Brain microvascular endothelial cell (primary cell): ENCODE measurements at regions not wholly inside any gene's neighbourhood (a gene's known extent, or its start where the extent isn't known, plus 50 kb on each side); places are given as distances from the start of the nearest gene placed in this dataset.
A peak's percentile ranks its signal among the peaks of the same experiment; 100 is the strongest.

Experiments
- DNase-seq: peaks from one replicate; pipeline ENCODE4 v3.0.0-alpha.2; 2020
- H3K27ac ChIP-seq: fragments of 250-450 bp; sonication (Bioruptor Pico); 2 replicates; pipeline ENCODE4 v1.5.1; 2020; ENCODE audit warnings: mild to moderate bottlenecking, moderate library complexity
- H3K27me3 ChIP-seq: fragments of 250-450 bp; sonication (Bioruptor Pico); replicated peaks from 2 replicates; pipeline ENCODE4 v1.5.1; 2020; ENCODE audit warnings: mild to moderate bottlenecking
- H3K36me3 ChIP-seq: fragments of 250-450 bp; sonication (Bioruptor Pico); replicated peaks from 2 replicates; pipeline ENCODE4 v1.5.1; 2020; ENCODE audit warnings: mild to moderate bottlenecking
- H3K4me3 ChIP-seq: 2 replicates; pipeline ENCODE4 v1.5.1; 2011; ENCODE audit warnings: low read depth, mild to moderate bottlenecking, control low read depth, low read length, moderate library complexity
- CTCF ChIP-seq: IDR thresholded peaks from 2 replicates; pipeline ENCODE4 v1.5.1; 2011; ENCODE audit warnings: low read depth, mild to moderate bottlenecking, moderate library complexity, low read length, control low read depth, inconsistent platforms; ENCODE audit errors: missing control alignments
- in situ Hi-C: cut with HindIII; loops from 2 replicates; pipeline ENCODE4 v1.10.0; 2017; ENCODE audit warnings: low sequenced_read_pairs, low pct_ligation_motif_present

GRCh38 chr15:38058596-38059075 is 124.2 kb downstream of the TMCO5A start:
- no peak for TF ChIP-seq CTCF
- in situ Hi-C loops = no loop called here
- Histone ChIP-seq H3K4me3 (no peak overlapping the region), H3K27ac (no peak overlapping the region), H3K27me3 (no peaks in the 10 kb centered on the region), H3K36me3 (no peaks in the 10 kb centered on the region)
- DNase-seq = no peak

- in situ Hi-C loops = no loop called here
- Histone ChIP-seq H3K27ac (no peak overlapping the region), H3K4me3 (no peak overlapping the region), H3K36me3 (no peaks in the 10 kb centered on the region), H3K27me3 (no peaks in the 10 kb centered on the region)
- no peak for DNase-seq
- no peak for TF ChIP-seq CTCF
These were observed 125.2 kb downstream of the TMCO5A start for GRCh38 chr15:38059665-38060064.

- Histone ChIP-seq H3K4me3 (no peak overlapping the region), H3K36me3 (no peaks in the 10 kb centered on the region), H3K27me3 (no peaks in the 10 kb centered on the region), H3K27ac (peak overlapping the region; percentile 9)
- no peak for TF ChIP-seq CTCF
- no peak for DNase-seq
- in situ Hi-C loops = no loop called here
These were observed 127.6 kb downstream of the TMCO5A start for GRCh38 chr15:38061856-38062649.

GRCh38 chr15:38062696-38063095 is 128.3 kb downstream of the TMCO5A start:
- H3K4me3 ChIP-seq = no peak overlapping the region
- no peak for TF ChIP-seq CTCF
- H3K27me3 ChIP-seq = no peaks in the 10 kb centered on the region
- peak overlapping the region; percentile 9 for H3K27ac ChIP-seq
- H3K36me3 ChIP-seq = no peaks in the 10 kb centered on the region
- DNase-seq = no peak
- in situ Hi-C loops = no loop called here

- no peak overlapping the region for H3K27ac ChIP-seq
- in situ Hi-C loops = no loop called here
- no peaks in the 10 kb centered on the region for H3K27me3 ChIP-seq
- H3K36me3 ChIP-seq = no peaks in the 10 kb centered on the region
- no peak overlapping the region for H3K4me3 ChIP-seq
- no peak for TF ChIP-seq CTCF
- DNase-seq = no peak
These were observed 131.4 kb downstream of the TMCO5A start for GRCh38 chr15:38065721-38066345.
